GM19351 (cell line): ENCODE measurements at regions not wholly inside any gene's neighbourhood (a gene's known extent, or its start where the extent isn't known, plus 50 kb on each side); places are given as distances from the start of the nearest gene placed in this dataset.
"Not testable (repeated sequence)": the region's sequence is repeated elsewhere in the genome, so short reads cannot be mapped to it uniquely, and the experiment has no call there.

Experiments used
- ATAC-seq: cut with Tn5 transposase; IDR thresholded peaks from one replicate; pipeline ENCODE4 v1.9.1; 2021; ENCODE audit warnings: mild to moderate bottlenecking, moderate library complexity; ENCODE audit not compliant: unreplicated experiment

GRCh38 chr5:71904852-71905251, 185.8 kb downstream of the CARTPT start:
- no peak for ATAC-seq

- no peak for ATAC-seq
These were observed 187.0 kb downstream of the CARTPT start for GRCh38 chr5:71905834-71906711.

GRCh38 chr5:71907001-71907588, 188.0 kb downstream of the CARTPT start:
- no peak for ATAC-seq

- no peak for ATAC-seq
These were observed 188.6 kb downstream of the CARTPT start for GRCh38 chr5:71907608-71908145.

GRCh38 chr5:71910741-71911140, 191.7 kb downstream of the CARTPT start:
- no peak for ATAC-seq

GRCh38 chr5:71912021-71912420, 192.9 kb downstream of the CARTPT start:
- no peak for ATAC-seq

GRCh38 chr5:71914281-71914680, 193.0 kb upstream of the MAP1B start:
- ATAC-seq, result no peak

- no peak for ATAC-seq
These were observed 184.6 kb upstream of the MAP1B start for GRCh38 chr5:71922584-71923106.

- no peak for ATAC-seq
These were observed 183.5 kb upstream of the MAP1B start for GRCh38 chr5:71923755-71924154.

- no peak for ATAC-seq
These were observed 182.9 kb upstream of the MAP1B start for GRCh38 chr5:71924325-71924724.

- ATAC-seq, result no peak
These were observed 182.3 kb upstream of the MAP1B start for GRCh38 chr5:71924980-71925379.

- ATAC-seq, result no peak
These were observed 181.6 kb upstream of the MAP1B start for GRCh38 chr5:71925608-71926091.

GRCh38 chr5:71929003-71929402, 178.3 kb upstream of the MAP1B start:
- ATAC-seq, result no peak

GRCh38 chr5:71930554-71930953, 176.7 kb upstream of the MAP1B start:
- not testable (repeated sequence) for ATAC-seq

GRCh38 chr5:71932131-71932654, 175.1 kb upstream of the MAP1B start:
- no peak for ATAC-seq

GRCh38 chr5:71932655-71933338, 174.5 kb upstream of the MAP1B start:
- no peak for ATAC-seq

- no peak for ATAC-seq
These were observed 173.0 kb upstream of the MAP1B start for GRCh38 chr5:71934322-71934721.

GRCh38 chr5:71937921-71938698, 169.2 kb upstream of the MAP1B start:
- no peak for ATAC-seq

GRCh38 chr5:71938895-71939294, 168.4 kb upstream of the MAP1B start:
- no peak for ATAC-seq
